HG03565 (cell line): ENCODE measurements at regions not wholly inside any gene's neighbourhood (a gene's known extent, or its start where the extent isn't known, plus 50 kb on each side); places are given as distances from the start of the nearest gene placed in this dataset.
"Not testable (repeated sequence)": the region's sequence is repeated elsewhere in the genome, so short reads cannot be mapped to it uniquely, and the experiment has no call there.

ENCODE experiments used
- ATAC-seq: cut with Tn5 transposase; IDR thresholded peaks from one replicate; pipeline ENCODE4 v1.9.1; 2021; ENCODE audit warnings: mild to moderate bottlenecking, moderate library complexity; ENCODE audit not compliant: unreplicated experiment

GRCh38 chr3:10653866-10654611 lies 148.7 kb upstream of the ATP2B2 start:
- no peak for ATAC-seq

- no peak for ATAC-seq
Measured at GRCh38 chr3:10655105-10655504, 149.7 kb upstream of the ATP2B2 start.

- not testable (repeated sequence) for ATAC-seq
Measured at GRCh38 chr3:10657339-10657738, 152.0 kb upstream of the ATP2B2 start.

GRCh38 chr3:10665592-10665991 lies 150.4 kb upstream of the SLC6A11 start:
- ATAC-seq: no peak

- ATAC-seq: no peak
Measured at GRCh38 chr3:10666621-10667020, 149.4 kb upstream of the SLC6A11 start.

GRCh38 chr3:10667269-10667668 lies 148.8 kb upstream of the SLC6A11 start:
- no peak for ATAC-seq

- ATAC-seq: no peak
Measured at GRCh38 chr3:10667901-10668476, 148.0 kb upstream of the SLC6A11 start.

- ATAC-seq: no peak
Measured at GRCh38 chr3:10669490-10670048, 146.5 kb upstream of the SLC6A11 start.

GRCh38 chr3:10672422-10672821 lies 143.6 kb upstream of the SLC6A11 start:
- ATAC-seq: no peak

- ATAC-seq: no peak
Measured at GRCh38 chr3:10674578-10674977, 141.4 kb upstream of the SLC6A11 start.

GRCh38 chr3:10676905-10677304 lies 139.1 kb upstream of the SLC6A11 start:
- ATAC-seq: no peak

- no peak for ATAC-seq
Measured at GRCh38 chr3:10678796-10679376, 137.1 kb upstream of the SLC6A11 start.

- no peak for ATAC-seq
Measured at GRCh38 chr3:10680796-10681195, 135.2 kb upstream of the SLC6A11 start.

GRCh38 chr3:10682692-10683091 lies 133.3 kb upstream of the SLC6A11 start:
- ATAC-seq: no peak

GRCh38 chr3:10683106-10683505 lies 132.9 kb upstream of the SLC6A11 start:
- ATAC-seq: no peak

- ATAC-seq: no peak
Measured at GRCh38 chr3:10688126-10688525, 127.9 kb upstream of the SLC6A11 start.

- ATAC-seq: no peak
Measured at GRCh38 chr3:10688548-10689172, 127.4 kb upstream of the SLC6A11 start.

- ATAC-seq: no peak
Measured at GRCh38 chr3:10692039-10692622, 123.9 kb upstream of the SLC6A11 start.

- ATAC-seq: no peak
Measured at GRCh38 chr3:10693457-10693856, 122.6 kb upstream of the SLC6A11 start.

- ATAC-seq: no peak
Measured at GRCh38 chr3:10694179-10694578, 121.8 kb upstream of the SLC6A11 start.

GRCh38 chr3:10695186-10695585 lies 120.8 kb upstream of the SLC6A11 start:
- not testable (repeated sequence) for ATAC-seq
